Neural progenitor cell (in vitro differentiated cells): ENCODE measurements at regions not wholly inside any gene's neighbourhood (a gene's known extent, or its start where the extent isn't known, plus 50 kb on each side); places are given as distances from the start of the nearest gene placed in this dataset.

ENCODE experiments used
- CTCF ChIP-seq: fragments of 200-600 bp; sonication (generic); IDR thresholded peaks from 2 replicates; pipeline ENCODE4 v1.5.1; 2017; ENCODE audit warnings: antibody characterized with exemption, mild to moderate bottlenecking
- EZH2 ChIP-seq: fragments of 200-600 bp; sonication (generic); IDR thresholded peaks from 2 replicates; pipeline ENCODE4 v1.6.1; 2017; ENCODE audit warnings: antibody characterized with exemption, mild to moderate bottlenecking, moderate library complexity
- EZH2phosphoT487 ChIP-seq: fragments of 200-600 bp; sonication (generic); IDR thresholded peaks from 2 replicates; pipeline ENCODE4 v1.6.1; 2017; ENCODE audit warnings: antibody characterized with exemption

GRCh38 chr3:13193320-13194284 lies 120.4 kb upstream of the IQSEC1 start:
- TF ChIP-seq CTCF (no peak), EZH2 (no peak), EZH2phosphoT487 (no peak)
